ENCODE measurements at regions not wholly inside any gene's neighbourhood (a gene's known extent, or its start where the extent isn't known, plus 50 kb on each side); places are given as distances from the start of the nearest gene placed in this dataset.

Small RNA genes in the stretch of these regions (microRNA-seq; reads per million reads assigned to microRNA genes)
- 20.0 reads per million, percentile 58 among the genes with 10 or more reads in this experiment for gene MIR1305
